GM21367 (cell line): ENCODE measurements at regions not wholly inside any gene's neighbourhood (a gene's known extent, or its start where the extent isn't known, plus 50 kb on each side); places are given as distances from the start of the nearest gene placed in this dataset.

Experiments used
- ATAC-seq: cut with Tn5 transposase; IDR thresholded peaks from one replicate; pipeline ENCODE4 v1.9.1; 2021; ENCODE audit not compliant: unreplicated experiment

DNA sequence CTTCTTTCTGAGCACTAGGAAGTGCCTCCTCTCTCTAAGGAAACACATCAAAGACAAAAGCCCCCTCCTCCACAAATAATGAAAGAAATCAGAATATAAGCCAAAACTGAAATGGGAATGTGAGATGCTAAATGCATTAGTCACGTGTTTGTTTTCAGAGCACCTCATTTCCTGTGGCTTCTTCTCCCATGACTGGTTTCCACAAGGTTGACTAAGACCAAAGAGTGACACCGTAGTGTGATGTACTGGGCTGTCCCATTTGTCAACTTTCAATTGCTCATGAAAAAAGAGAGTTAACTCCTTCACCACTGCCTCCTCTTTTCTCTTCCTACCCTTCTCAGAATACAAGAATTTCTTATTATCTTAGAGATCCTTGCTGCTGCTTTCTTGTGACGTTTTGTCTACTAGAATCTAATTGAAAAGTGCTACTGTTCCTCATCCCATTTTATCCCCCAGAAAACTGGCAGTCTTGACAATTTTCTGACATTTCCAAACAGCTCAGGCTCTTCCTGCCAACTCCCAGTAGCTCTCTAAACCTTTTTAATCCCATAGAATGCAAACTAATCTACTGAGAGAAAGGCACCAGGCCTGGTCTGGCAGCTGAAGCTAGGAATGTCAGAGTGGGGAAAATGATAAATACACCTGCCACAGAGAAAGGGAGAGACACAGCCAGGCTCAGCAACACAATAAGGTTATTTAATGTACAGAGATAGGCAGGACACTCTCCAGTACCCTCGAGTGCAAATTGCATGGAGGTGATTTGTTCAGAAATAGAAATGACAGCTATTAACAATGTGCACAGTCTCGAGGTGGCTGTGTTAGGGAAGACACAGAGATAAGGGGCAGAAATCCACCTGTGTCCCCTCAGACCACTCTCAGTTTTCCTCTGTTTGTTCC, 671.7 kb upstream of the NRSN1 start:
- no peak for ATAC-seq

DNA sequence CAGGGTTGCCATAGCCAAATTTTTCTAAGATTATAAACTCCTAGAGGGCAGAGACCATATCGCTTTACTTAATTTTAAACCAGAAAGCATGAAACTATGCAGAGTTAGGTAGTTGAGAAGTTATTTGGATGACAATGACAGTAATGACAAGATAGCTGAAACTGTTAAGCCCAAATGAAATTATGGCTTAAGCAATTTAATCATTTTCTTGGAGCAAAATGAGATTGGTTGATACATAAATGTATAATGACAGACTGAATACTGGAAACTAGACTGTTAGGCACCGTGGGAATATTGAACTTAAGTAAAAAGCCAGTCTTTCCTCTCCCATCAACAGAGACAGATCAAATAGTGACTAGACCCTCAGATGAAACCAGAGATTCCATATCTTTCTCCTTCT, 670.3 kb upstream of the NRSN1 start:
- no peak for ATAC-seq

DNA sequence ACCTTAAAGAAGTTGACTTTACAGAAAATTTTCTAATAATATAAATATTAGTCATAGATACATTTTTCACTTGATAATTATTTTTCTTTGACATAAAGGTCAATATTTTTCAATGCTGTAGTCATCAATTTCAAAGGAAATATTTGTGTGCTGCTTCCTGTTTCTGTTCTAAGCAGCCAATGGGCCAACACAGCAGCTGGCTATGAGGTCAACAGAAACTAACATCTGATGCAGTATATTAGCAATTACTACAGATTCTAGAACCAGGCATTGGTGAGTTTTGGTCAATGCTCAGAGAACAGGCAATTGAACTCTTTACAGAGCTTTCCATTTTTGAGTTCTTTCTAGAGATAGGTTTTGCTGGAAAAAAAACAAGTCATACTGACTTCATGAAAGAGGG, 669.6 kb upstream of the NRSN1 start:
- ATAC-seq, result no peak

DNA sequence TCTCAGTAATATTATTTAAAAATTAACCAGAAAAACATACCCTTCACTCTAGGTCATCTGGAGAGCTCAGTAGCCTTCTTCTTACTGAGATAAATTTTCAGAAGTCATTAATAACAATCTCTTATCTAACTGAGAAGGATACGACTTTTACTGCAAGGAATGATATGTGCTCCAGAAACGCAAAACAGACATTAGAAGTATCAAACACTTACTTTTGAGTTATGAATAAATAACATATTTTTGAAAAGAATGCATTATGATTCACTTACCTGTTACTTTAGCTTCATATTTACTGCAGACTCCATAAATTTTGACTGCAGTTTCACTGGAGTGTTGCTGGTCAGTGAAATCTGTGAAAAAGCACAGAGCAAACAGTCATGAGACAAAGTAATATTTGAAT, 668.7 kb upstream of the NRSN1 start:
- no peak for ATAC-seq

DNA sequence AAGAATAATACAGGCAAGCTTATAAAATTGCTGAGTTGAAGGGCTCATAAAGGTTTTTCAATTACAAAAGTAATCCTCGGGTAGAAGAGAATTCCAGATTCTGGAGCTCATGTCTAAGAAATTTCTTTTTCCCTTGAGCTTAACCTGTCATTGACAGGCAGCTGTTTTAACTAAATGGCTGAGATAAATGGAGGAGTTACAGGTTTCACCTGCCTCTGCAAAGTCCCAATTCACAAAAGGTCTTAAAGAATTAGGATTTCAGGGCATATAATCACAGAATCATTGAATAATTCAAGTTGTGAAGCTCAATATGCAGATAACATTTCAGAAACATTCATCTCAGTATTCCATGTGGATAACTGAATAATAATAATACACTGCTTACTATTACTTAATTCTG, 660.1 kb upstream of the NRSN1 start:
- ATAC-seq, result no peak

DNA sequence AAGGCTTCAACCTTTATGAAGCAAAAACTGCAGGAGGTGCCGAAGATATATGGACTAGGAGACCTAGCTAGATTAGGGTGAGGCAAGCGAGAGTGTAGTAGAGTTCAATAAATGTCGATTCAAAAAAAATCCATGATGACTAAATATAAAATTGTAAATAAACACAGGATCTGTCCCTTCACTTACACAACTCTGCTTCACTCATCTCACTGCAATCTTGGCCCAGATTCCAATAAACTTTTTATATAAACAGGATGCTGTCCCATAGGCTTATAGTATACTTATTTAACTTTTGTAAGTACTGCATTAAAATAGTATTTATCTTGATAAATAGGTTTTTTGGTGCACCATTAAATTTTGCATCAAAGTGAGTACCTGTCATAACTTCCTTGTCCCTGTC, 648.4 kb upstream of the NRSN1 start:
- no peak for ATAC-seq

DNA sequence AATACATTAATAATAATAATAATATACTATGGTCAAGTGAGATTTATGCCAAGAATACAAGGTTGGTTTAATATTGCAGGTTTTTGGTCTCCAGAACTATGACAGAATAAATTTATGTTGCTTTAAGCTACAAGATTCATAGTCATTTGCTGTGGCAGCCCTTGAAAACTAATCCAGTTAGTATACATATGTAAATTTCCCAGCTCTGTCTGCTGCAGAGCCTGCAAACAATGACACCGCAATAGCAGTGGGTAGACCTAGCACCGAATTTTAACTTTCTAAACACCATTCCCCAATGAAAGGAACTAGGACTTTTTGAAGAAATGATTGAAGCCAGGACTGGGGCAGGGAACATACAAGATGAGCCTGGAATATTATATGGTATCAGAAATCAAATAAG, 647.7 kb upstream of the NRSN1 start:
- no peak for ATAC-seq

DNA sequence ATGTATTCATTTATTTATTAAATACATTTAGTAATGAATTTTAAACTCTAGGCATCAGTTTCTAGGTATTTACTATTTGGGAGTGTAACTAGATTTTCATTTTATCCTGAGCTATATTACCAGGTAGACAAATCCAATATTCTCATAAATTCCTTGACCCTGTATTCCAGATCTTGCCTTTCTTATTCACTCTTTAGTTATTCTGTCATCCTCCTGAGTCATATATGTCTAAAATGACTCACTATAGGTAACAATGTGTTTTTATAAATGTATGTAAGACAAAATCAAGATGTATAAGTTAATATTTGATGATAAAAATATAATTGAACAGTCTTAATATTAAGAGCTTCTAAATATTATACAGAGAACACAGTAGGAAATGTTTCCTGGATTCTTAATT, 642.1 kb upstream of the NRSN1 start:
- ATAC-seq, result no peak

DNA sequence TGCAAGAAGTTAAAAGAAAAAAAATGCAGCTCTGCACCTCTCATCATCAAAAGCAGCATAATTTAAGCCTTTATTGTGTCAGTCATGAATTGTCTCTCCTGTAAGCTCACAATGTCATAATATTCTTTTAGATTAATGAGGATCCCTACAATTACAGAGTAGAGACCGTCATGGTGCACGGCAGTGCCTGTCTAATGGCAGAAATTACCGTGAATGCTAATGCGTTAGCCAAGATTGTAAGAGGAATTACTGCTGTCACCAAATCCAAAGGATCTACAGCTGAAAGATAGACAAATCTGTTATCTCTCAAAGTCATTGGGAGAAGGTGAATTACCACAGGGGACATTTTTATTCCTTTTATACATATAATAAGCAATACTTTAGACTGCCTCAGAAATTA, 631.6 kb upstream of the NRSN1 start:
- no peak for ATAC-seq

DNA sequence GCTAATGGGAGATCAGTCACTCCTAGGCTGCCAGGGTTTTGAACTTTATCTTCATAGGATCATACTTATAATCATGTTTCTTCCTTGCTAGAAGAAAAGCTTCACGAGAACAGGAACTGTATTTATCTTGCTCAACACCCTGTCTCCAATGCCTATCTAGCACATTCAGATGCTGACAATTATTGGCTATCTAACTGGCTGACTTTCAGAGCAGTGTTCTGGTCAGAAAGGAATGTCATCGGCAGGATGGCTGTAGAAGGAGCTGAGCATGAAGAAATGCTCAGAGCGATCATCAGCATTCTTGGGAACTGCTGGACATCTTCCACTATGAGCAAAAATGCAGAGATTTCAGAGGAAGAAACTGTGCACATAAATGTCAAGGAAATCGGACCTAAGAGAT, 628.0 kb upstream of the NRSN1 start:
- no peak for ATAC-seq

DNA sequence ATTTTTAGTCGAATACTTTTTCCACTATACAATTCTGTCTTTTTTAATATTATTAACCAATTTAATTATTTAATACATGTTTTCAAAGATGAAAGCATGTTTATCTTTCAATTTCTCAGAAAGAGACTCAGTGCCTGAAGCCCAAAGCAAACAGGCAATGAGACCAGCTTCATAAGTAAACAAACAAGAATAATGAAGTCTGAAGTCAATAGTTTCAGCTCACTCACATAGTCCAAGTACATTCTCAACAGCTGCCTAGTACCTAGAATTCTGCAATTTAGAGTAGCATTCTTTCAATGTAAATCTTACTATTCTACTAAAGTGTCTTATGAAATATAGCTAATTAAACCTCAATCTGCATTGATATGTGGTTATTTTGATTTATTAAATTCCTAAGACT, 626.5 kb upstream of the NRSN1 start:
- ATAC-seq, result no peak

DNA sequence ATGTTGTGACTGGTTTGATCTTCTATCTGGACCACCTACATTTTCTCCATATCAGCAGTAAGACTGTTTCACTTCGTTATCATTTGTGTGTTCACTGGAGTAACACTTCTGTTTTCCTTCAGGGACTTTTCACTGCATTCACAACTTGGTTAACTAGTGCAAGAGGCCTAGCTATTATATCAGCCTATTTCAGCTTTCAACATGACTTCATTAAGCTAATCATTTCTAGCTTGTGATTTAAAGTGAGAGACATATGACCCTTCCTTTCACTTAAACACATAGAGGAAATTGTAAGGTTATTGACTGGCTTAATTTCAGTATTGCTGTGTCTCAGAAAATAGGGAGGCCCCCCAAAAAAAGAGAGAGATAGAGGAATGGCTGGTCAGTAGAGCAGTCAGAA, 622.8 kb upstream of the NRSN1 start:
- no peak for ATAC-seq

DNA sequence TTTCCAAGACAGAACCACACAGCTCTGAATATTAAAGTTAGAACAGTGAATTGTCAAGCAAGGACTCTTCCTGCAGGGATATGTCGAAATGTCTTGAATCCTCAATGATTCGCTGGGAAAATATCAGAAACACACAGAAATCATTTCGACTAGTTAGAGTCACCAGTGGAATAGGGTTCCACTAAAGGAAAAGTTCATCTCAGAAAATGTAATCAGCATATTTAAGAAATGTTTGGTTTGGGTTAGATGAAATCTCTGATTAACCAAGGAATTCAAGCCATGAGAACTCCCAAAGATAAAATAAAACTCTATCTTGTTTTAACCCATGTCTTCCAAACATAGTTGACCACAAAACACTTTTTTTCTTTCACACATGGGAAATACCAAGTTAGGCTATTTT, 621.0 kb upstream of the NRSN1 start:
- no peak for ATAC-seq

DNA sequence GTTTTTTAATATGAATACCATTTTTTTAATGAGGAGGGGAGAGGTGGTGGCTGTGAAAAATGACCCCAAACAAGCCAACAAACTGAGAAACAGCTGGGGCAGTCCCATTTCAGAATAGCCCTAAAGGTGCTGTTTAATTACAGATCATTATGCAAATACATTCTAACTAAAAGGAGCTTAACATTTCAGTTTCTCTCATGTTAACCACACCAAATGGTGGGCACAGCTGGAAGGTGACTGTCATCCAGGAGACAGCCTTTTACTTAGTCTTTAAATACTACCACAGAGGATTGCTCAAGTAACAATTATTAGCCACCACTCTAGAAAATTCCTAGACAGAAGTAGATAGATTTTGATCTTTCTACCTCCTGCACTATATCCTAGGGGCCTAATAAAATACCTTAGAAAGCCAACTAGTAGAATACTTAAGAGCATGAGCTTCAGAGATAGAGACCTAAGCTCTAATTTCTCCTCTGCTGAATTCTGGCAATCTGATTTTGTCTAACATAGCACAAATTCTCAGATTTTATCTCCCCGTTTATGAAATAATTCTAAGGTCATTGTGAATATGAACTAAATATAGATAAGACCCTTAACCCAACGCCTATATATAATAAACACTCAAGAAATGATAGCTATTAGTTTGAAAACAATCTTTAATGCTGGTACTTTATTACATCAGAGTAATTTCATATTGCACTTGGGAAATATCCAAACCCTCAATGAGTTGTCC, 615.1 kb upstream of the NRSN1 start:
- ATAC-seq, result no peak

DNA sequence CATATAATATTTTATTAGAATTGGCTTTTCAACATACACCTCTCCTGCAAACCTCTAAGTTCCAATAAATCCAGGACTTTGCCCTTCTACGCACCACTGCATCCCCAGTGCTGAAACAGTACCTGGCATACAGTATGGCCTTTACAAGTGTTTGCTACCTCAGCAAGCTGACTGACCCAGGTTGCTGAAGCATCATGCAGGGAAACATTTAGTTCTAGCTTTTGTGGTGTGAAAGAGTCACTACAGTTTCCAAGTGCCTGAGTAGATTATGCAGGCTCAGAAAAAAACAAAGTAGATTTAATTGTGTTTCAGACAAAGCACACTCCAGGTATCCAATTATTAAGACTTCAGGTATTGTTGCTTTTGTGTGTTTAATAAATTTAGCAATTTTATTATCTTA, 614.2 kb upstream of the NRSN1 start:
- ATAC-seq, result no peak

DNA sequence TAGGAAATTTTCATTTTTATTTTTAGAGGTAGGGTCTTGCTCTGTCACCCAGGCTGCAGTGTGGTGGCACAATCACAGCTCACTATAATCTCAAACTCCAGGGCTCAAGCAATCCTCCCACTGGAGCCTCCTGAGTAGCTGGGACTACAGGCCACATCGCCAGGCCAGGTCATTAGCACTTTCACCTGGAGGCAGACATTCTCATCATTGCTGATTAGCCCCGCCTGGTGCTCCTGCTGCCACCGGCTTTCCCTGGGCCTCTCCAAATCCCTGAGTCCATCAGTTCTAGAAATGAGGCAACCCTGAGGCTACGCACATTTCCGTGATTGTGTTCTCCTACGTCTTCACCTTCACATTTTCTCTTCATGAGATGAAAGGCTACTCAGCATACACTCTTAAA, 607.7 kb upstream of the NRSN1 start:
- no peak for ATAC-seq

DNA sequence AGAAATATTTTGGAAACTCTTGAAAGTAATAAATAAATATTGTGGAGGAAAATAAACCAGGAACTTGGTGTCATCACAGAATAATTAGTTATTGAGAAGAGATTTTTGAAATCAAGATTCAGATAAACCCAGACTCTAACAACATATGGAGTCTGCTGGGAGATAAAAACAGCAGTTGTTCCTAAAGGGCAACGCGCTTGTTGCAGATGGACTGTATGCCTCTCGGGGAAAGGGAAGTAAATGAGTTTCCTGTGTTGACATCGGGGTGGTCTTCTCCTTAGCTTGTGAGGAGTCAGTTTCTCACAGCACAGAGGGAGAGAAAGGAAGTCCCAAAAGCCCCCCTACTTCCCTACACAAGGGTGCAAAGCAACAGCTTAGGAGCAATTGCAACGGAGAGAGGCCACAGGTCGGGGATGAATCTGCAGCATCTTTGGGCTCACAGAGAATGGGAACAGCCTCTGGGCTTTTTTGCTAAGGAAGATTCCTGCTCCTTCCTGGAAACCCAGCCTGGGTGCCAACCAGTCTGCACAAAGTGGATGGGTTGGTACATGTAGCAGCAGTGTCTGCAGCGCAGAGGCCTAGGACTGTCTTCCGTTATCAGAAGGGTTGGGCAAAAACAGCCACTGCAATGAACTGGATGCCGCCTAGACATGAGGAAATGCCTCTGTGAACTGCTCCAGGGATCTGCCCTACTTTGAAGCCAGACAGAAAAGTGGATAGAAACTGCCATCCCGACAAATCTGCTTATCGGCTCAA, 603.0 kb upstream of the NRSN1 start:
- no peak for ATAC-seq

DNA sequence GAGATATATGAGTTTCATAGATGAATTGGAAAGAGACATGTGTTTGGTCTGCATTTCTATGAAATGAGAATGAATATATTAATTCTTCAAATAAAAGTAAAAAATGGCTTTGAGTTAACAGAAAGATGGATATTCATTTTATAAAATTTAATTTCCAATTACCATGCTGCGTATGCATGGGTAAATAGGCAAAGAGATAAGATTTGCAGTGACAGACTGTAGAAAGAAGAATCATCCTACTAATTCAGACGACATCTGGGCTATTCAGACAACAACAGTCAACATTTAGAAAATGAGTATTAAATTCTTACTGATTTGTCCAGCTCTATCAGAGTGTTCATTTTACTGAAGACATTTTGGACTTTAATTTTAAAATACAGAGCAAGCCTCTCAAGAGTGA, 602.2 kb upstream of the NRSN1 start:
- no peak for ATAC-seq

DNA sequence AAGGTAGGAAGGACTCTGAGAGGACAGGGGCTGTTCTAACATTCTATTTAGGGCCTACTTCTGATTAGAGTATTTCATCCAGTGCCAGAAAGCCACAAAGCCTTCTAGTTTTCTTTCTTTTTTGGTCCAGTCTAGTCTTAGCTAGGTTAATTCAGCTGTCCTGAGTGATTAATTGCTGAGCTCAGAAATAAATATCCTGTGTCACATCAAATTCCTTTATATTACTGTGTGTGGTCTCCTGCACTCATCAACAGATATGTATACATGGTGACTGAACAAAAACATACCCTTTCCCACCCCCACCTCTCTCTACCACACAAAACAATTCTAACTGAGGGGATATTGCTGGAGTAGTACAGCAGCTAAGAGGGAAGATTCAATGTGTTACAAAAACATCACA, 601.5 kb upstream of the NRSN1 start:
- no peak for ATAC-seq

DNA sequence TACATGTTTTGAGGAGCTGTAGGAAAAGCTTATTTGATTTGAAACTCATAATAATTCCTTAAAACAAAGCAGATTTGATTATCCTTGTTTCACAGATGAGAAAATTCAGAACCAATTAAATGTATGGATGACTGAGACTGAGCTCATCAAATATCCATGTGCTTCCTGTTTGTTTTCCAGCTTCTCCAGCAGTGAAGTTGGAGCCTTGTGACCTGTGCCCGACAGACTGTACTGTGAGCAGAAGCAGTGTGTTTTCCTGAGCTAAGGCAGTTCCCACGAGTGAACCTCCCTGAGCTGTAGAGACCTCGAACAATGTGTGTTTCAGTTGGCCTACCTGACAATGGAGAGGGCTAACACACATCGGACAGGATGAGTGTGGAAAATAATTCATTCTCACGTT, 599.5 kb upstream of the NRSN1 start:
- ATAC-seq, result no peak

DNA sequence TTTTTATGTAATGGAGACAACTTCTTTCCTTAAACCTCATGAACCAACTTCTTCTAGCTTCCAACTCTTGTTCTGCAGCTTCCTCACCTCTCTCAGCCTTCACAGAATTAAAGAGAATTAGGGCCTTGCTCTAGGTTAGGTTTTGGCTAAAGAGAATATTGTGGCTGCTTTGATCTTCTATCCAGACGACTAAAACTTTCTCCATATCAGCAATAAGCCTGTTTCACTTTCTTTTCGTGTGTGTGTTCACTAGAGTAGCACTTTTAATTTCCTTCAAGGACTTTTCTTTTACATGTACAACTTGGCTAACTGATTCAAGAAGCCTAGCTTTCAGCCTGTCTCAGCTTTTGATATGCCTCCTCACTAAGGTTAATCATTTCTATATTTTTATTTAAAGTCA, 596.1 kb upstream of the NRSN1 start:
- ATAC-seq, result no peak

DNA sequence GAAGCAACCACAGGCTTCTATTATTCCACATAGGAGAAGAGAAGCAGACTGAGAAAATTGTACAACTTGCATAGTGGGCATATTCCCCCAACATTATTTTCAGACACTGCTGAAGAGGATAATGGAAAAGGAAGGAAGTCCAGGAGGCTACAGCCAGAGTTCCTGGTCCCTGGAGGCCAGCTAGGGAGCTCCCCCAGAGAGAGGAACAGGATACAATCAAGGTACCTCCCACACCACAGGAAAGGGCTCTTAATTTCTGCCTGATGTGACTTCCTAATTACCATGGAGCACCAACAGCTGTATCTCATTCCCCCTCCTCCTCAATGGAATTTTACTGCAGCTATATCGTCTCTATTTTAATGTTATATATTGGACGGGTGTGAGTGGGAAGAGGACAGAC, 594.3 kb upstream of the NRSN1 start:
- no peak for ATAC-seq
